ENCODE measurements at regions not wholly inside any gene's neighbourhood (a gene's known extent, or its start where the extent isn't known, plus 50 kb on each side); places are given as distances from the start of the nearest gene placed in this dataset.

- ChIA-PET POLR2A (no interaction called here), CTCF (no interaction called here)
- TF ChIP-seq, protein P1, sequence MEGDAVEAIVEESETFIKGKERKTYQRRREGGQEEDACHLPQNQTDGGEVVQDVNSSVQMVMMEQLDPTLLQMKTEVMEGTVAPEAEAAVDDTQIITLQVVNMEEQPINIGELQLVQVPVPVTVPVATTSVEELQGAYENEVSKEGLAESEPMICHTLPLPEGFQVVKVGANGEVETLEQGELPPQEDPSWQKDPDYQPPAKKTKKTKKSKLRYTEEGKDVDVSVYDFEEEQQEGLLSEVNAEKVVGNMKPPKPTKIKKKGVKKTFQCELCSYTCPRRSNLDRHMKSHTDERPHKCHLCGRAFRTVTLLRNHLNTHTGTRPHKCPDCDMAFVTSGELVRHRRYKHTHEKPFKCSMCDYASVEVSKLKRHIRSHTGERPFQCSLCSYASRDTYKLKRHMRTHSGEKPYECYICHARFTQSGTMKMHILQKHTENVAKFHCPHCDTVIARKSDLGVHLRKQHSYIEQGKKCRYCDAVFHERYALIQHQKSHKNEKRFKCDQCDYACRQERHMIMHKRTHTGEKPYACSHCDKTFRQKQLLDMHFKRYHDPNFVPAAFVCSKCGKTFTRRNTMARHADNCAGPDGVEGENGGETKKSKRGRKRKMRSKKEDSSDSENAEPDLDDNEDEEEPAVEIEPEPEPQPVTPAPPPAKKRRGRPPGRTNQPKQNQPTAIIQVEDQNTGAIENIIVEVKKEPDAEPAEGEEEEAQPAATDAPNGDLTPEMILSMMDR (IDR thresholded peaks at IDR 0.05; ENCODE audit: control extremely low read depth, extremely low read depth, low read depth, missing control alignments), result no peak
- DNase-seq (ENCODE audit: extremely low spot score), result no peak
These were observed 643.1 kb downstream of the INHBA start for GRCh38 chr7:41059796-41060195.

GRCh38 chr7:41058986-41059741, 643.7 kb downstream of the INHBA start:
- TF ChIP-seq, protein P1 (IDR thresholded peaks at IDR 0.05; ENCODE audit: control extremely low read depth, extremely low read depth, low read depth, missing control alignments), result no peak
- ChIA-PET CTCF (no interaction called here), POLR2A (no interaction called here)
- DNase-seq (ENCODE audit: extremely low spot score), result no peak

DNA sequence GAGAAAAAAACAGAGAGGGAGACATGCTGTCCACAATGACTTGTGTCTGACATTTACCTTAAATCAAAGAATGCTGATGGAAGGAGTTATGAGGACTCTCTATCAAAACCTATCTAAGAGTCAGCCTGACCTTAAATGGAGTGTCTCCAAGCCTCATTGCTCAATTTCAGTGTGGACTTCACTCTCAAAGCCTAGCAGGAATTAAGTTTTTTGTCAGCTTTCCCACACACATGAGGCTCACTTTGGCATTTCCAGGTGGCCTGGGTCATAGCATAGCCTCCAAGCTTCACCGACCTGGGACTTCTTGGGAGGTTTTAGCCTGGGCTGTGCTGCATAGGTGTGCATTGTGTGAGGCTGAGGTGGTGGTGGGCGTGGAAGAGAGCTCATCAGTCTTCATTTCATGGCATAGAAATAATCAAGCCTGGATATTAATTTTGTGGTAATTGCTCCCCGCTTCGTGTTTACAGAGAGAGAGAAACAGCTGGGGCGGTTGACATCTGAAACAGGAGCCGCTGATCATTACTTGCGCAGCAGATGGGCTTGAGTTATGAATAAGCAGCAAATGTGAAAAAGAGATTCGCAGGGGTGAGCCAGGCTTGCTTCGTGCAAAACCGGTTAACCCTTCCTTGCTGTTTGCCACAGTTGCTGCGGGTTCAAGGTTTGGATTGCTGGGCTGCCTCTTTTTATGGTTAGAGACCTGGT, 647.8 kb downstream of the INHBA start:
- POLR2A ChIA-PET, result no interaction called here
- no peak for DNase-seq (ENCODE audit: extremely low spot score)
- TF ChIP-seq, protein P1 (IDR thresholded peaks at IDR 0.05; ENCODE audit: control extremely low read depth, extremely low read depth, low read depth, missing control alignments), result no peak
- CTCF ChIA-PET, result interaction anchor here (1.3 kb wide), 1 partner anchor 28 kb away, joined by 3 read pairs; no protein-coding TSS in a partner anchor

GRCh38 chr7:41053820-41054219, 649.1 kb downstream of the INHBA start:
- TF ChIP-seq, protein P1 (IDR thresholded peaks at IDR 0.05; ENCODE audit: control extremely low read depth, extremely low read depth, low read depth, missing control alignments), result no peak
- ChIA-PET POLR2A (no interaction called here), CTCF (interaction anchor here (1.4 kb wide), 1 partner anchor 51 kb away, joined by 3 read pairs; no protein-coding TSS in a partner anchor)
- DNase-seq (ENCODE audit: extremely low spot score), result no peak

- DNase-seq (ENCODE audit: extremely low spot score), result no peak
- POLR2A ChIA-PET, result no interaction called here
- TF ChIP-seq, protein P1 (IDR thresholded peaks at IDR 0.05; ENCODE audit: control extremely low read depth, extremely low read depth, low read depth, missing control alignments), result no peak
- CTCF ChIA-PET, result interaction anchor here (0.6 to 1.4 kb wide), 4 partner anchors 9 to 280 kb away, joined by 3 read pairs; no protein-coding TSS in a partner anchor
These were observed 650.2 kb downstream of the INHBA start for GRCh38 chr7:41052736-41053135.

DNA sequence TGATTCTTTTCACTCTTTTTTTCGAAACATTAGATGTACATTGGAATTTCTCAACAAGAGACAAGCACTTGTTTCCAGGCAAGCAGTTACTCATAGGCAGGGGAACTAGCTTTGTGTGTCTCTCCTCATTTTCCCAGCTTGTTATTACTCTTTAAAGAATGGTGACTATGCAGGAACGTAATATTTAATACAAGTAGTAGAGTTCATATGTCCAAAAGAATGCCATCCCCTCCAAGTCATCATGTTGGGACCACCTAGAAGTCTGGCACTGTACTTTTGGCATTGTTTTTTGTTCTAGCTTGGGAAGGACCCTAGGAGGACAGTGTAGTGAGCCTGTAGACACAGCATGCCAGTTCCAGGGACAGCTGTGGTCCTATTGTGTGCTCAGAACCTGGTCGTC, 650.7 kb downstream of the INHBA start:
- TF ChIP-seq, protein P1 (IDR thresholded peaks at IDR 0.05; ENCODE audit: control extremely low read depth, extremely low read depth, low read depth, missing control alignments), result no peak
- no peak for DNase-seq (ENCODE audit: extremely low spot score)
- POLR2A ChIA-PET, result no interaction called here
- CTCF ChIA-PET, result interaction anchor here (0.6 to 0.8 kb wide), 2 partner anchors 64 to 281 kb away, joined by 3 read pairs; no protein-coding TSS in a partner anchor

All from GM10248 (cell line).